ENCODE measurements at regions not wholly inside any gene's neighbourhood (a gene's known extent, or its start where the extent isn't known, plus 50 kb on each side); places are given as distances from the start of the nearest gene placed in this dataset.

GRCh38 chr10:62740885-62741745, 63.4 kb upstream of the ADO start:
- no peak for DNase-seq (ENCODE audit: low read depth in 2 of 2)

- DNase-seq (ENCODE audit: low read depth in 2 of 2): no peak
Measured at GRCh38 chr10:62741996-62742395, 62.5 kb upstream of the ADO start.

GRCh38 chr10:62742536-62743061, 61.9 kb upstream of the ADO start:
- no peak for DNase-seq (ENCODE audit: low read depth in 2 of 2)

GRCh38 chr10:62744136-62744535, 60.4 kb upstream of the ADO start:
- DNase-seq (ENCODE audit: low read depth in 2 of 2): no peak

- DNase-seq (ENCODE audit: low read depth in 2 of 2): no peak
Measured at GRCh38 chr10:62745581-62745980, 58.9 kb upstream of the ADO start.

GRCh38 chr10:62746951-62747729, 57.4 kb upstream of the ADO start:
- DNase-seq (ENCODE audit: low read depth in 2 of 2): no peak

GRCh38 chr10:62748386-62748785, 56.1 kb upstream of the ADO start:
- no peak for DNase-seq (ENCODE audit: low read depth in 2 of 2)

GRCh38 chr10:62749093-62749683, 55.3 kb upstream of the ADO start:
- no peak for DNase-seq (ENCODE audit: low read depth in 2 of 2)

Data from stimulated activated CD4-positive, alpha-beta T cell treated with anti-CD3 and anti-CD28 coated beads, Interleukin-1b, Interleukin-23, amount 100 ng/mL, for 4 hours (primary cell).